ENCODE measurements at regions not wholly inside any gene's neighbourhood (a gene's known extent, or its start where the extent isn't known, plus 50 kb on each side); places are given as distances from the start of the nearest gene placed in this dataset.
"Not testable (repeated sequence)": the region's sequence is repeated elsewhere in the genome, so short reads cannot be mapped to it uniquely, and the experiment has no call there.

GRCh38 chr3:23116081-23116837, 86.9 kb upstream of the UBE2E2 start:
- DNase-seq: no peak

- no peak for DNase-seq
Observed at GRCh38 chr3:23117856-23118255, 85.3 kb upstream of the UBE2E2 start.

GRCh38 chr3:23127196-23127595, 75.9 kb upstream of the UBE2E2 start:
- no peak for DNase-seq

- DNase-seq: no peak
Observed at GRCh38 chr3:23128655-23129054, 74.5 kb upstream of the UBE2E2 start.

DNA sequence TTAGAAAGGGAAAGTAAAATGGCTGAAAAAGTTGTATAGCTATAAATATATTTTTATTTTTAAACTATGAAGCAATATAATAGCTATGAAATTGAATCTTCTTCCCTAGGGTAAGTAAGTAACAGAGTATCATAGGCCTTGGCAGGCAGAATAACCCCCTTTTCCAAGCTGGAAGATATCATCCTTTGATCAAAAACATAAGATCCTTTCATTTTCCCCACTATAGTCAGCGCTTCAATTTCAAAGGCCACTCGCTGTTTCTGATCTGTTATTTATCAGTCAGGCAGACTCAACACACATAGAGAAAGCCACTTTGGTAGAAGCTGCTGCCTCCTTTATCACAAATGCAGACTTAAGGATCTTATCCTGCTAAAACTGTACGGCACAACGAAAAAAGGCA, 74.0 kb upstream of the UBE2E2 start:
- DNase-seq: no peak

DNA sequence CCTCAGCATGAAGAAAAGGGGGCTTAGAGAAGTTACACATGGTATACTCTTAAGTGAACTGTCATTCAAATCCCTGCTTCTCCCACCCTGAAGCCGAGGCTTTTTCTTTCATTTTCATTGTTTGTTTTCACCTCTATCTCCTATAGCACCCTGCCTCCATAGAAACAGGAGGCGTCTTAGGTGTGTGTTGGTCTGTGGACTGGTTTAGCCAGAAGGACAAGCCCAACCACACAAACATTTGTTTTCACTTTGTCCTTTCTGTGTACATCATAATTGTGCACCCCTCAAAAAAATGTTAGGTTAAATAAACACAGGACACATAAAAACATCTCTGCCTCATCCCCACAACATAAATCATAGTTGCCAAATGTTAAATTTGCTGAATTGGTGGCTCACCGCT, 73.3 kb upstream of the UBE2E2 start:
- DNase-seq: no peak

GRCh38 chr3:23130406-23130805, 72.7 kb upstream of the UBE2E2 start:
- no peak for DNase-seq

DNA sequence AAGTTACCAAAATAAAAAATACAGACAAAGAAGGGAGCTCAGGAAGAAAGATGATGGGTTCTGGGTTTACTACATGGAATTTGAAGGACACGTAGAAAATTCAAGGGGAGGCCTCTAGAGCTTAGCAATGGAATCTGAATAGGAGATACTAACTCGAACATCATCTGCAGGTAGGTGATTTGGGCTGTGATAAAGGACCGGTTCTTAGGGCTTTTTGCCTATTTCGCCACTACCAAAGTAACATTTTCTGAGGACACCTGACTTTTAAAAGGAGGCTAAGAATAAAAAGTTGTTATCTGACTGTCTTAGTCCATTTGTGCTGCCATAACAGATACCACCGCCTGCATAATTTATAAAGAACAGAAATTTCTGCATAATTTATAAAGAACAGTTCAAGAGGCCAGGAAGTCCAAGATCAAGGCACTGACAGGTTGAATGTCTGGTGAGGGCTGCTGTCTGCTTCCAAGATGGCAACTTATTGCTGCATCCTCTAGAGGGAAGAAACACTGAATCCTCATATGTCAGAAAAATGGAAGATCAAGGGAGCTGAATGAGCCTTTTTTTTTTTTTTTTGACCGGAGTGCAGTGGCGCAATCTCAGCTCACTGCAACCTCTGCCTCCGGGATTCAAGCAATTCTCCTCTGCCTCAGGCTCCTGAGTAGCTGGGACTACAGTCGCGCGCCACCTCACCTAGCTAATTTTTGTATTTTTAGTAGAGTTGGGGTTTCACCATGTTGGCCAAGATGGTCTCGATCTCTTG, 67.9 kb upstream of the UBE2E2 start:
- DNase-seq: no peak

DNA sequence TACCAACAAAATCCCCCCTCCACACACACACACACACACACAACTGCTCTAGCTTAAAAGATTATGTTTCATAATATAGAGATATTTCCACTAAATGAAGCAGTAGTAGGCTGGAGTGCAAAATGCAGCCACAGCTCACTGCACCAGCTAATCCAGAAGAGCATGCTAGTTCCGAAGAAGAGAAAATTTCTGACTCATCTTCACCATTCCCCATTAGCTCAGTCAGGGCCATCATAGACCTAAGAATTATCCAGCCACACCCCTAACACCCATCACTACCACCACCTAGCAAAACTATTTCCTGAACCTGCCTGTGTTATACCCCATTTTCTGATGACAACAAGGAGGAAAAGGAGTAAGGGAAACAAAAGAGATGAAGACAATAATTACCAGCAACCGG, 67.1 kb upstream of the UBE2E2 start:
- no peak for DNase-seq

DNA sequence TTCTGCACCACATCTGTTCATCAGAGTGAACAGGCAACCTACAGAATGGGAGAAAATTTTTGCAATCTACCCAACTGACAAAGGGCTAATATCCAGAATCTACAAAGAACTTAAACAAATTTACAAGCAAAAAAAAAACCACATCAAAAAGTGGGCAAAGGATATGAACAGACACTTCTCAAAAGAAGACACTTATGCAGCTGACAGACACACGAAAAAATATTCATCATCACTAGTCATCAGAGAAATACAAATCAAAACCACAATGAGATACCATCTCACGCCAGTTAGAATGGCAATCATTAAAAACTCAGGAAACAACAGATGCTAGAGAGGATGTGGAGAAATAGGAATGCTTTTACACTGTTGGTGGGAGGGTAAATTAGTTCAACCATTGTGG, 59.1 kb upstream of the UBE2E2 start:
- DNase-seq: not testable (repeated sequence)

DNA sequence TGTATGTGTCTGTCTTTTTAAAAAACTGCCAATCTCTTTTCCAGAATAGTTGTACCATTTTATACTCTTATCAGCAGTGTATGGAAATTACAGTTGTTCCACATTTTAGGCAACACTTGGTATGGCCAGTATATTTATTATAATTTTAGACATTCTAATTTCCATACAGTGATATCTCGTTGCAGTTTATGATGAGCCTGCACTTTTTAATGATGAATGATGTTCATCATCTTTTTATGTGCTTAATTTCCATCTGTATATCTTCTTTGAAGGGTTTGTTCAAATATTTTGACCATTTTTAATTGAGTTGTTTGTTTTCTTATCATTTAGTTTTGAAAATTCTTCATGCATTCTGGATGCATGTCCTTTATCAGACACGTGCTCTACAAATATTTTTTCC, 57.0 kb upstream of the UBE2E2 start:
- no peak for DNase-seq

DNA sequence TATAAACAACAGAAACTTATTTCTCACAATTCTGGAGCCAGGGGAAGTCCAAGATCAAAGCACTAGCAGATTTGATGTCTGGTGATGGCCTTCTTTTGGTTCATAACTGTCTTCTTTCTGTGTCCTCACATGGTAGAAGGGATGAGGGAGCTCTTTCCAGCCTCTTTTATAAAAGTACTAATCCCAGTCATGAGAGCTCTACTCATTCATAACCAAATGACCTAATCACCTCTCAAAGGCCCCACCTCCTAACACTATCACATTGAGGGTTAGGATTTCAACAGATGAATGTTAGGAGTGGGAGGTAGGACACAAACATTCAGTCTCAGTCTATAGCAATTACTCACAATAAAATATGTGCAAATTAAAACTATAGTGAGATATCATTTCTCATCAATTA, 50.1 kb upstream of the UBE2E2 start:
- DNase-seq: no peak

Measured in CD4-positive, alpha-beta T cell treated with Interleukin-12 subunit alpha and Interleukin-12 subunit beta, for 1 hour (primary cell).